ENCODE measurements at regions not wholly inside any gene's neighbourhood (a gene's known extent, or its start where the extent isn't known, plus 50 kb on each side); places are given as distances from the start of the nearest gene placed in this dataset.

- TF ChIP-seq RAD21 (conservative IDR thresholded peaks at IDR 0.05) (no peak), EP300 (conservative IDR thresholded peaks at IDR 0.05; ENCODE audit: poor library complexity, severe bottlenecking) (no peak), EZH2 (IDR thresholded peaks at IDR 0.05; ENCODE audit: borderline replicate concordance, insufficient read depth, low read length, poor library complexity, severe bottlenecking) (no peak), CTCF (IDR thresholded peaks at IDR 0.05; ENCODE audit: poor library complexity, severe bottlenecking) (no peak), MXI1 (conservative IDR thresholded peaks at IDR 0.05; ENCODE audit: poor library complexity, severe bottlenecking) (no peak), REST (IDR thresholded peaks at IDR 0.05; ENCODE audit: borderline replicate concordance) (no peak)
These were observed 902.4 kb downstream of the NR2F1-AS1 start for GRCh38 chr5:92678640-92679039.
